K562 (cell line): ENCODE measurements at regions not wholly inside any gene's neighbourhood (a gene's known extent, or its start where the extent isn't known, plus 50 kb on each side); places are given as distances from the start of the nearest gene placed in this dataset.

Experiments used
- ATAC-seq: fragments of 200-7000 bp; cut with Tn5 transposase; 3 replicates; pipeline ENCODE4 v1.9.1; 2020; ENCODE audit warnings: moderate library complexity
- BruUV-seq: library from RNA; stranded (reverse); fragments of 400-500 nt; replicated peaks from 2 replicates; lab custom pipeline; 2021; lab: Mats Ljungman, UMichigan
- CTCF ChIA-PET: fragments of 300-600 bp; formaldehyde crosslinking; extraction: SDS; loops from one replicate; lab custom pipeline; 2021; ENCODE audit warnings: low intra/inter-chr PET ratio; lab: Yijun Ruan, JAX
- POLR2A ChIA-PET: fragments of 300-600, 350-650 bp; sonication (Branson Sonifier 250); formaldehyde crosslinking; extraction: SDS; loops from one replicate; lab custom pipeline; 2021; ENCODE audit warnings: antibody characterized with exemption, inconsistent platforms; lab: Yijun Ruan, JAX
- DNase-seq, 4 experiments: peaks; one replicate each; pipeline versions ENCODE4 v3.0.0 to v3.0.0-alpha.2; 2011 to 2018; ENCODE audit warnings: low spot score in 3 of 4, mixed read lengths in 3 of 4; ENCODE audit errors: extremely low read depth in 1 of 4
- FAIRE-seq: peaks from 2 replicates; lab custom pipeline; 2011; peaks lifted over from hg19 to GRCh38; lab: Jason Lieb, UNC
- H2AFZ ChIP-seq: 2 replicates; pipeline ENCODE4 v1.6.0; 2011; ENCODE audit warnings: low read depth, low read length, control low read depth, inconsistent platforms
- H3K27ac ChIP-seq: fragments of 200-600 bp; 3 replicates; pipeline ENCODE4 v1.8.0; 2011; ENCODE audit warnings: low read depth, mild to moderate bottlenecking, control low read depth, inconsistent platforms, low read length, moderate library complexity, mixed read lengths; ENCODE audit errors: extremely low read depth
- H3K27me3 ChIP-seq, 2 experiments: fragments of 300-600 bp in 1 of 2; 2 replicates in 1 of 2; 3 replicates in 1 of 2; pipeline versions ENCODE4 v1.6.0 to v1.8.0; 2011; ENCODE audit warnings: inconsistent platforms in 2 of 2, low read length in 2 of 2, mild to moderate bottlenecking in 1 of 2, mixed read lengths in 1 of 2, moderate library complexity in 1 of 2; ENCODE audit not compliant: control insufficient read depth in 2 of 2, insufficient read depth in 2 of 2
- H3K36me3 ChIP-seq: fragments of 300-600 bp; 3 replicates; pipeline ENCODE4 v1.8.0; 2011; ENCODE audit warnings: mild to moderate bottlenecking, low read length, inconsistent platforms; ENCODE audit not compliant: control insufficient read depth, insufficient read depth
- H3K4me1 ChIP-seq, 2 experiments: fragments of 200-600 bp in 1 of 2; replicated peaks in 1 of 2; 2 replicates in 1 of 2; 3 replicates in 1 of 2; pipeline versions ENCODE4 v1.5.1 to v1.8.0; 2011; ENCODE audit warnings: inconsistent platforms in 2 of 2, low read length in 2 of 2, mild to moderate bottlenecking in 1 of 2, mixed read lengths in 1 of 2, moderate library complexity in 1 of 2; ENCODE audit not compliant: control insufficient read depth in 2 of 2, insufficient read depth in 2 of 2
- H3K4me2 ChIP-seq: 2 replicates; pipeline ENCODE4 v1.6.1; 2011; ENCODE audit warnings: low read length, control low read depth, inconsistent platforms, mixed read lengths; ENCODE audit not compliant: insufficient read depth
- H3K4me3 ChIP-seq: fragments of 200-600 bp; sonication (generic), shearing (Covaris generic); 2 replicates; pipeline ENCODE4 v1.5.1; 2016; ENCODE audit warnings: control low read depth, inconsistent platforms
- H3K79me2 ChIP-seq: fragments of 200-600 bp; 3 replicates; pipeline ENCODE4 v1.8.0; 2011; ENCODE audit warnings: low read length, inconsistent platforms; ENCODE audit not compliant: control insufficient read depth, insufficient read depth
- H3K9ac ChIP-seq, 2 experiments: 2 replicates each; pipeline versions ENCODE4 v1.6.0 to v1.6.1; 2011; ENCODE audit warnings: low read depth in 2 of 2, low read length in 2 of 2, control low read depth in 1 of 2, inconsistent platforms in 1 of 2, mild to moderate bottlenecking in 1 of 2, mixed read lengths in 1 of 2; ENCODE audit not compliant: insufficient read depth in 1 of 2
- H3K9me1 ChIP-seq: one replicate; pipeline ENCODE4 v1.6.0; 2011; ENCODE audit warnings: inconsistent platforms, mild to moderate bottlenecking, low read length, moderate library complexity; ENCODE audit not compliant: control insufficient read depth, insufficient read depth
- H3K9me3 ChIP-seq: replicated peaks from 2 replicates; pipeline ENCODE4 v1.5.1; 2011; ENCODE audit warnings: low read depth, low read length, inconsistent platforms; ENCODE audit not compliant: control insufficient read depth, insufficient read depth
- H4K20me1 ChIP-seq: replicated peaks from 2 replicates; pipeline ENCODE4 v1.6.1; 2011; ENCODE audit warnings: low read length, inconsistent platforms, mixed read lengths; ENCODE audit not compliant: control insufficient read depth, insufficient read depth
- DLX4 ChIP-seq: fragments of 250-450 bp; sonication (Bioruptor Pico); IDR thresholded peaks from 2 replicates; pipeline ENCODE4 v1.6.1; 2021; ENCODE audit warnings: mild to moderate bottlenecking
- FOS ChIP-seq: IDR thresholded peaks from 3 replicates; pipeline ENCODE4 v1.6.1; 2011; ENCODE audit not compliant: insufficient read length; ENCODE audit errors: extremely low read depth
- HMG20B ChIP-seq: fragments of 250-450 bp; sonication (Bioruptor Pico); IDR thresholded peaks from 2 replicates; pipeline ENCODE4 v1.5.0; 2021; ENCODE audit warnings: mild to moderate bottlenecking
- NFYB ChIP-seq: IDR thresholded peaks from 2 replicates; pipeline ENCODE4 v1.6.1; 2011; ENCODE audit warnings: mild to moderate bottlenecking, moderate library complexity; ENCODE audit not compliant: insufficient read length; ENCODE audit errors: extremely low read depth
- NR0B1 ChIP-seq: fragments of 450-650 bp; IDR thresholded peaks from one replicate; pipeline ENCODE4 v1.6.1; 2018; ENCODE audit warnings: mild to moderate bottlenecking, moderate library complexity; ENCODE audit not compliant: partially characterized antibody
- PRMT5 ChIP-seq: sonication (generic); formaldehyde crosslinking; IDR thresholded peaks from 2 replicates; pipeline ENCODE4 v1.5.0; 2020; ENCODE audit warnings: missing genetic modification reagents
- SNAPC5 ChIP-seq: fragments of 250-450 bp; sonication (Bioruptor Pico); IDR thresholded peaks from 2 replicates; pipeline ENCODE4 v1.8.0; 2021; ENCODE audit warnings: moderate library complexity, mild to moderate bottlenecking, inconsistent platforms
- ZFP30 ChIP-seq: fragments of 250-450 bp; sonication (Bioruptor Pico); IDR thresholded peaks from 2 replicates; pipeline ENCODE4 v1.8.0; 2022; ENCODE audit warnings: moderate library complexity, mild to moderate bottlenecking, inconsistent platforms, borderline replicate concordance
- ZNF449 ChIP-seq: fragments of 250-450 bp; sonication (Bioruptor Pico); IDR thresholded peaks from 2 replicates; pipeline ENCODE4 v1.8.0; 2022; ENCODE audit warnings: moderate library complexity, mild to moderate bottlenecking, inconsistent platforms
- ZNF76 ChIP-seq: fragments of 250-450 bp; sonication (Bioruptor Pico); IDR thresholded peaks from 2 replicates; pipeline ENCODE4 v1.4.0; 2020; ENCODE audit warnings: mild to moderate bottlenecking, moderate library complexity, borderline replicate concordance
- WGBS: fragments of 100-300 bp; shearing (Covaris generic); methylation state at CpG from one replicate; pipeline ENCODE4 v1.1.6; 2016; ENCODE audit warnings: low coverage, mixed read lengths; ENCODE audit not compliant: insufficient coverage; ENCODE audit errors: missing lambda C conversion rate; 5-methylcytosine and 5-hydroxymethylcytosine counted together
- in situ Hi-C: fragments of 300-500 bp; cut with MboI; formaldehyde crosslinking; loops from 4 replicates; pipeline ENCODE4 v1.15.0; 2018; ENCODE audit warnings: inconsistent platforms, mixed read lengths
- intact Hi-C: fragments of 100-400 bp; cut with micrococcal nuclease; formaldehyde crosslinking; loops from 2 replicates; pipeline ENCODE4 v1.14.2; 2022

GRCh38 chr2:15756882-15757819, 165.5 kb downstream of the DDX1 start:
- ChIA-PET CTCF (no interaction called here), POLR2A (interaction anchor here (0.9 to 1.4 kb wide), 2 partner anchors 12 to 69 kb away, joined by 3 read pairs; no protein-coding TSS in a partner anchor)
- no peaks in the 10 kb centered on the region for H3K9me3 ChIP-seq
- WGBS = under 1% methylated on average over 10 of the region's 10 CpGs
- no peaks in the 10 kb centered on the region for H3K79me2 ChIP-seq
- no peaks in the 10 kb centered on the region; the same call in 1 of the 2 replicates for H4K20me1 ChIP-seq
- intact Hi-C loops = no loop called here
- no peak overlapping the region for H3K4me3 ChIP-seq
- TF ChIP-seq SNAPC5 (CRISPR knock-in tag) (no peak), ZNF449 (CRISPR knock-in tag) (no peak), NFYB (no peak), DLX4 (no peak), NR0B1 (no peak), ZNF76 (CRISPR knock-in tag) (no peak), FOS (no peak), PRMT5 (CRISPR knock-in tag) (no peak), ZFP30 (CRISPR knock-in tag) (no peak), HMG20B (CRISPR knock-in tag) (no peak)
- H3K36me3 ChIP-seq = no peaks in the 10 kb centered on the region
- no peaks in the 10 kb centered on the region for H3K4me1 ChIP-seq
- ATAC-seq (no peak), DNase-seq (no peak), FAIRE-seq (no peak)
- no peaks in the 10 kb centered on the region for H3K9me1 ChIP-seq
- peaks cover 8 to 37% of the 10 kb centered on the region in 2 experiments for H3K27me3 ChIP-seq
- no peak overlapping the region for H3K27ac ChIP-seq
- in situ Hi-C loops = no loop called here
- H3K9ac ChIP-seq = no peak overlapping the region
- H2AFZ ChIP-seq = no peak overlapping the region
- BruUV-seq = no TSS peak
- no peak overlapping the region for H3K4me2 ChIP-seq
